ENCODE measurements at regions not wholly inside any gene's neighbourhood (a gene's known extent, or its start where the extent isn't known, plus 50 kb on each side); places are given as distances from the start of the nearest gene placed in this dataset.
"Not testable (repeated sequence)": the region's sequence is repeated elsewhere in the genome, so short reads cannot be mapped to it uniquely, and the experiment has no call there.

DNA sequence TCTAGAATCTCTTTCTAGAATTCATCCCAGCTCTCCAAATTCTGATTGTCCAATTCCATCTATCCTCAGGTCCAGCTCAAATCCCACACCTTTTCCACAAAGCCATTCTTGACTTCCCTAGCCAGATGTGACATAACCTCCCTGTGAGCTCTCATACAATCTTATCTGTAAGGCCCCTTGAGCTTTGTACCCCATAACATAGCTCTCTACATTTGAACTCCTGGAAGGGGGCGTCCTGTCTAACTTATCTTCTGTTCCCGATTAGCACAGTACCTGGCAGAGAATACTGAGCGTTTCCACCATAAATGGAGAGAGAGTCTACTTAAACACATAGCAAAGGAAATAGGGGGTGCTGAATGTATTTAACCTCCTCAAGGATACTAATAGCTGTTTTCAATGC, 251.6 kb upstream of the RGMB start:
- no peak for DNase-seq

GRCh38 chr5:98524773-98525172, 248.7 kb upstream of the RGMB start:
- DNase-seq, result no peak

GRCh38 chr5:98527846-98528245, 245.6 kb upstream of the RGMB start:
- DNase-seq, result no peak

GRCh38 chr5:98529321-98529720, 244.1 kb upstream of the RGMB start:
- DNase-seq, result no peak

- DNase-seq, result no peak
These were observed 243.2 kb upstream of the RGMB start for GRCh38 chr5:98530224-98530623.

DNA sequence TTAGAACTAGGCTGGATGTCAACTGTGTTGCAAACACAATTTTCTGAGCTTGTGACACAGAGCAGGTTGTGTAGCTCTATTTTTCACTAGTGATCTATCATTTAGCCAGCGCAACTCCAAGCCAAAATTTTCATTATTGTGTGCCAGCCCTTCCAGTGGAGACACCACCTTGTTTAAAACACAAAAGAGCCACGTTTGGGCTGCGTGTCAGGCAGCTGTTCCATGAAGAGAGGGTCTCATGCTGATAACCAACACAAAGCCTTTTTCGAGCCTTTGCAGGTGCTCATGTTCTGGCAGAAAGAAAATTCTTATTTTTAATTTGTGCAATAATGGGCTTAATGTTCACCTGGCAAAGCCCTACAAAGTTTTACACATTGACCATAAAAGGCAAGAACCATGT, 237.6 kb upstream of the RGMB start:
- no peak for DNase-seq

- no peak for DNase-seq
These were observed 233.4 kb upstream of the RGMB start for GRCh38 chr5:98540056-98540455.

- DNase-seq, result no peak
These were observed 231.8 kb upstream of the RGMB start for GRCh38 chr5:98541641-98542040.

DNA sequence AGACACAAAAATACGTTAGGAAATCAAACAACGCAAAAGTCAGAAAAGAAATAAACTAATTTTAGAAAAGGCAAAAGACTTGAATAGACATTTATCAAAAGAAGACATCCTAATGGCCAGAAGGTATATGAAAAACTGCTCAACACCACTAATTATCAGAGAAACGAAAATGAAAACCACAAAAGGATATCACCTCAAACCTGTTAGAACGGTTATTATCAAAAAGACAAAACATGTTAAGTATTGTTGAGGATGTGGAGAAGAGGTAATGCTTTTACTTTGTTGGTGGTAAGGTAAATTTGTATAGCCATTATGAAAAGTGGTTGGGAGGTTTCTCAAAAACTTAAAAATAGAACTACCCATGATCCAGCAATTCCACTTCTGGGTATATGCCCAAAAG, 230.0 kb upstream of the RGMB start:
- DNase-seq, result no peak

DNA sequence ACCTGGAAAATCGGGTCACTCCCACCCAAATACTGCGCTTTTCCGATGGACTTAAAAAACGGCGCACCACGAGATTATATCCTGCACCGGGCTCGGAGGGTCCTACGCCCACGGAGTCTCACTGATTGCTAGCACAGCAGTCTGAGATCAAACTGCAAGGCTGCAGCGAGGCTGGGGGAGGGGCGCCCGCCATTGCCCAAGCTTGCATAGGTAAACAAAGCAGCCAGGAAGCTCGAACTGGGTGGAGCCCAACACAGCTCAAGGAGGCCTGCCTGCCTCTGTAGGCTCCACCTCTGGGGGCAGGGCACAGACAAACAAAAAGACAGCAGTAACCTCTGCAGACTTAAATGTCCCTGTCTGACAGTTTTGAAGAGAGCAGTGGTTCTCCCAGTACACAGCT, 226.5 kb upstream of the RGMB start:
- DNase-seq, result not testable (repeated sequence)

GRCh38 chr5:98556712-98557111, 216.8 kb upstream of the RGMB start:
- no peak for DNase-seq

DNA sequence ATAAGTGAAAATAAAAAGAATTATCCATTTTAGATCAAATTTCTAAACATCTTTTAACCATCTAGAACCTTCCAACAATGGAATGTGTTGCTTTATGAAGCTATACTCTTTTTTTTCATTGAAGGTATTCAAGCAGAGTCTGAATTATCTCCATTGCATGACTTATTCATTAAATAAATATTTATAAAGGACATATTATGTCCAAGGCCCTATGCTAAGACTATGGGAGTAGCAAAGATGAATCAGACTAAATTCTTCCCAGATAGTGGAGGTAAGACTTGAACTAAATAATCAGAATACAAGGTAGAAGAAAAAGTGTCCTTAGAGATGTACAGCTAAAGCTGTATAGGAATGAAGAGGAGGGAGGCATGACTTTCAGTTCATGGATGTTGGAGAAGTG, 215.5 kb upstream of the RGMB start:
- DNase-seq, result no peak

DNA sequence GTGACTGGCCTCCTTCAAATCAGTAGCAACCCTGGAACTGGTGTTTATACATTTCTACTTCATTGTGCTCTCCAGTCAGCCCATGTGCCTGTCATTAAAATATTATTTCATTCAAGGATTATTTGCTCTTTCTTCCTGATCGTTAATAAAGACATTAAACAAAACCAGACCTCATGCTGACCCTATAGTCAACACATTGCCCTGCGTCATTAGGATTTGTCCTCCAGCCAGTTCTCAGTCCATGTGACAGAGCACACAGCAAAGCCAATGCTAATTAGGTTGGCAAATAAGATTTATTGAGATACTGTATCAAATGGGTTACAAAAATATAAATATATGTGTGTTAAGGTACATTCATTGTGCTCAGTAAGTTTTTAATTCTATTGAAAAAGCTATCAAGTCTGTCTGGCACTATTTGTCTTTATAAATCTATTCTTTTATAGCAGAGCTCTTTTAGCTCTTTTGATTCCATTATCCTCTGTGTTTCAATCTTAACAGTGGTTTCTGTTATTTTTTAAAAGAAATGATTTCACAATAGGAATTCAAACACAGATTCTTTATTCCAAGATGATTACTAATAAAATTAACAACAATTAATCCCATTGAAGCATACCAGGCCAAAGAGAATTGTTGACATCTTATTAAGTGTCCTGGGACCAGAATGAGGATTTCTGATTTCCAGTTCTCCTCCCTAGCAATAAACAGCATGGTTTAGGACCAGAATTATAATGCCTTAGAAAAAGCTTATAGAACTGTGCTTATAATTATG, 209.4 kb upstream of the RGMB start:
- DNase-seq, result no peak

DNA sequence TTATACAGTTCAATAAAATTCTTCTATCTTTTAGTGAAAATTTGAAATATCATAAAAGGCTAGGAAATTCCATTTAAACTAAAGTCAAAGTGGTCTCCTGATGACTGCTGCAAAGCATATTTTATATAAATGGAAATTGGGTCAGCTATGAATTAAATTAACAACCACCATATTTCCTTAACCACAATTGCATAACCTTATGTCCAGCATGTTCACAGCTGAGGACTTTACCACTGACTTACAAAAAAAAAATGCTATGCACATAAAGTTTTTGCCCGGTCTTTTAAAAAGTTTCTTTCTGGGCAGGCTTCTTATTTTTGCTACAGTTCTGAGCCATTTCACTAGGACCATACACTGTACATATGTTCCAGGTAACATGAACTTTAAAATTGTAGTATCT, 208.6 kb upstream of the RGMB start:
- no peak for DNase-seq

- no peak for DNase-seq
These were observed 205.1 kb upstream of the RGMB start for GRCh38 chr5:98568336-98568735.

- no peak for DNase-seq
These were observed 204.2 kb upstream of the RGMB start for GRCh38 chr5:98569288-98569687.

DNA sequence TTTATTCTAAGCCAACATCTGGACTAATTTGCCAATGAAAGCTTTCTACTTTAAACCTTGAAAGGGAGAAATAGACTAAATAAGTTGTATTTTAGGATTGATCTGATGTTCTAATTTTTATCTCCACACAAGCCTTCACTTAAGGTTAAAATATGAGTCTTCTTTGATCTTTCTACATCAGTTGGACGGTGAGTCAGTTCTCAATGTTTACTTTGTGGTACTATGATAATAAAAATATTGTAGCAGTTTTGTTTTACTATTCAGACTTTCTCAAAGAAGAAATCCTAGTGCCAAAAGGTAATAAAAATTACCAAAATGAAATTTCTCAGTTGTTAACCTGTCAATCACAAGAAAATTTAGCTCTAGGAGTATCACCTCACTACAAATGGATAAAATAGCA, 203.5 kb upstream of the RGMB start:
- no peak for DNase-seq

- DNase-seq, result no peak
These were observed 202.7 kb upstream of the RGMB start for GRCh38 chr5:98570661-98571191.

- DNase-seq, result no peak
These were observed 199.6 kb upstream of the RGMB start for GRCh38 chr5:98573834-98574320.

- DNase-seq, result no peak
These were observed 197.2 kb upstream of the RGMB start for GRCh38 chr5:98576275-98576674.

DNA sequence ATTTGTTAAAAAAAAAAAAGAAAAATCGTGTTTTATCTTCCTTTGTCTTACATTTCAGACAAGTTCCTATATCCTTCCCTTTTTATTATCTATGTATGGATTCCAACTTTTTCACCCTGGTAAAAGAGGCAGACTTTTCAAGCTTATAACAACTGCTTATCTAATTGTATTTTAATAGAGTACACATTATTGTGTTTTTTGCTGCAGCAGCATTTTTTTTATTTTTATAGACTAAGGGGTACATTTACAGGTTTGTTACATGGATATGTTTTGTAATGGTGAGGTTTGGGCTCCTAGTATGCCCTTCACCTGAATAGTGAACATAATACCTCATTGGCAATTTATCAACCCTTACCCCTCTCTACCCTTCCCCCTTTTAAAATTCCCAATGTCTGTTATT, 195.0 kb upstream of the RGMB start:
- DNase-seq, result no peak

DNA sequence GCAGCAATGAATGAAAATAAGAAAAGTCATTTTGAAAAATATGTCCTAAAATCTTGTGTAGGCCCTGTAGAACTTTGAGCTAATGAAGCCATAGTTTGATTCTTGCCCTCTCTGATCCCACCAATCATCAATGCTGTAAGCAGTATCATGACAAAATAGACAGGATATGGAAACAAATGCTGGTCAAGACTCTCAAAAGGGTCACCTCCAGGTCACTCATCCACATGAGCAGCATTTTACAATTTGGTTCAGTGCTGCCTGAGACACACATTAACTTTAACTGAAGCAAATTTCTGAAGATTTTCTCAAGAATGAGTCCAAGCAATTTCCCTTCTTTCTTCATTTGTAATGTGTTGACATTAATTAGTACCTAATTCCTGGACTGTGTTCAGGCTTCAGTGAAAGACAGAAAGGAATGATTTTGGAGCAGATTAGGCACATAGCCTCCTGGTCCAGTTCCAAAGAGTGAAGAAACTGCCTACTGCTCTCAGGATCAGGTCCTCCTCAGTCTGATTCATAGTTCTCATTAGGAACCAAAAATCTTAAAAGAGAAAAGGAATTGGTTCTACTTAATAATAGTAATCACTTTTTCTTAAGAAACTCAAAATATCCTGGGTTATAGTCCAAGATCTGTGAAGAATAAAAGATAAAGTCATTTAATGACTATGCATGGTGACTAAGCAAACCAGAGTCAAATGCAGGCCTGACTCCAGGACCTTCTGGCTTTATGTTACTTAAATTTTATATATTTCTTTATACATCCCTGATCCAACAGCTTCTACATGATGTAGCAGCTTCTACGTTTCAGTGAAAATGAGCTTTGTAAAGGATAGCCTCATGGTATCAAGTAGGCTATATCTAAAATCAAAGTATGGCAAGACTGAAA, 192.1 kb upstream of the RGMB start:
- no peak for DNase-seq

DNA sequence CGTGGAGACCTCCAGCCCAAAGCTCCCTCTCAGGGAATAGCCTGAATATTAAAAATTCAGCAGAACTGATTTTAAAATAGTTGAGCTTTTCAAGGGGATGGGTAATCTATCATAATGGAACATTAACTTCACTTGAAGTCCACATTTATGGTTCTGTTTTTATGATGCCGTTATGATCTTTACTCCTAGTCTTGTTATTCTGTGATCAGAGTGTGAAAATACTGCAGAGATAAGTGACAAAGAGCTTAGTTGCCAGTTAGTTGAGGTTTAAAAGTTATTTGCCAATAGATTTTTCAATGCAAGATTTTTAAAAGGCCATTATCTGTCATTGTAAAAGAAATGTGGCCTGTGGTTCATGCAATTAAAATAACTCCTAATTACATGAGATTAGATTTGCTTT, 189.9 kb upstream of the RGMB start:
- no peak for DNase-seq
